ENCODE measurements at regions not wholly inside any gene's neighbourhood (a gene's known extent, or its start where the extent isn't known, plus 50 kb on each side); places are given as distances from the start of the nearest gene placed in this dataset.

DNA sequence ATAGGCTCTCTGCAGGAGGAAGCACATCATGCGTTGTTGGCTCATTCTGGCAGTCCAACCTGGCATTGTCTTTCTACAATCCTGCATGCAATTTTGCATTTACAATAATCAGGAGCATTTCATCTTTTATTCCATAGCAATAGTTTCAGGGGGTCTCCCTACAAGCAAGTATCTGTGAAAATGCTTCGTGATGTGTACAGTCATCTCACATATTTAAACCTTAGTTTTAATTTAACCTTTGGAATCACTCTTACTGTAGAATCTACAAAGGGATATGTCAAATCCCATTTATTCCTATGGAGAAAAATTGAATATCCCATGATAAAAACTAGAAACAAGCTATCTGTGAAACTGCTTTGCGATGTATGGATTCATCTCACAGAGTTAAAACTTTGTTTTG is 112.0 kb upstream of the WSB1 start:
- TF ChIP-seq, protein P1, sequence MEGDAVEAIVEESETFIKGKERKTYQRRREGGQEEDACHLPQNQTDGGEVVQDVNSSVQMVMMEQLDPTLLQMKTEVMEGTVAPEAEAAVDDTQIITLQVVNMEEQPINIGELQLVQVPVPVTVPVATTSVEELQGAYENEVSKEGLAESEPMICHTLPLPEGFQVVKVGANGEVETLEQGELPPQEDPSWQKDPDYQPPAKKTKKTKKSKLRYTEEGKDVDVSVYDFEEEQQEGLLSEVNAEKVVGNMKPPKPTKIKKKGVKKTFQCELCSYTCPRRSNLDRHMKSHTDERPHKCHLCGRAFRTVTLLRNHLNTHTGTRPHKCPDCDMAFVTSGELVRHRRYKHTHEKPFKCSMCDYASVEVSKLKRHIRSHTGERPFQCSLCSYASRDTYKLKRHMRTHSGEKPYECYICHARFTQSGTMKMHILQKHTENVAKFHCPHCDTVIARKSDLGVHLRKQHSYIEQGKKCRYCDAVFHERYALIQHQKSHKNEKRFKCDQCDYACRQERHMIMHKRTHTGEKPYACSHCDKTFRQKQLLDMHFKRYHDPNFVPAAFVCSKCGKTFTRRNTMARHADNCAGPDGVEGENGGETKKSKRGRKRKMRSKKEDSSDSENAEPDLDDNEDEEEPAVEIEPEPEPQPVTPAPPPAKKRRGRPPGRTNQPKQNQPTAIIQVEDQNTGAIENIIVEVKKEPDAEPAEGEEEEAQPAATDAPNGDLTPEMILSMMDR (IDR thresholded peaks at IDR 0.05), result no peak
- no peak for TF ChIP-seq POLR2A (IDR thresholded peaks at IDR 0.05)

All from right lobe of liver (tissue), 4 donors.